ENCODE measurements at regions not wholly inside any gene's neighbourhood (a gene's known extent, or its start where the extent isn't known, plus 50 kb on each side); places are given as distances from the start of the nearest gene placed in this dataset.
"Not testable (repeated sequence)": the region's sequence is repeated elsewhere in the genome, so short reads cannot be mapped to it uniquely, and the experiment has no call there.

DNA sequence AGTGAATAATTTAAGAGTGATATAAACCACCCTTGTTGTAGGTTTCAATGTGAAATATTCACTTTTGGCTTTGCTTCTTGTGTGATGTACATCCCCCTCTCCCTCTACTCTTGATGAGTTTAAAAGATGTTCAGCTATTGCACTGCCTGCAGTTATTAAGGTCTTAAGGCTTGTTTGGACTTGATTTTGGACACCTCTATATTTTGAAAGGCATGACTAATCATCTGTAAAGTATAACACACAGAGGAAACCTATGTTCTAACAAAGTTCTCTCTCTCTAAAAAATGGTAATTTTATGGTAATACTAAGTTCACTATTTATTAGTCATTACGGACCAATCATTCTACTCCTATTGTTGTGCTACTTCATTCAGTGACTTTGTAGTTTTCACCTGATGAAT lies 1719.9 kb downstream of the GRIK2 start:
- H3K36me3 Mint-ChIP-seq: no peaks in the 10 kb centered on the region
- H3K27me3 Mint-ChIP-seq: no peaks in the 10 kb centered on the region
- no peak overlapping the region for H3K27ac Mint-ChIP-seq
- no peak for DNase-seq
- H3K4me1 Mint-ChIP-seq: no peaks in the 10 kb centered on the region
- no peaks in the 10 kb centered on the region for H3K9me3 Mint-ChIP-seq
- H3K4me3 Mint-ChIP-seq: no peak overlapping the region

DNA sequence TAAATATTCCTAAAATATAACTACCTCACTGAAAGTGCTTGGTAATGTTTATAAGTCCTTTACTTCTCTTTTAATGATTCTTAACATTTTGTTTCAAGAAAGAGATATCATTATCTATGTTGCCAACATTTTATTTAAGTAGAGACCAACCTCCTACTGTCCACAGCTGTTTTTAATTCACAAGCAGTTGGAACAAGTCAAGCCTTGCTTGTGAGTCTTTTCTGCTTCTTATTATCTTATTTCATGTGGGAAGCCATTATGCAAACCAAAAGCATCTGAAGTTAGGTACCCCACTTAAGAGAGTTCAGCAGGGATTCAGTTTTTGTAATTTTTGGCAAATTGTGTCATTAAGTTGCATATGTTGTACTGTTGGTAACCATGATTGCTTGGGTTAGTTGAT lies 1714.5 kb downstream of the GRIK2 start:
- Mint-ChIP-seq H3K9me3 (peaks cover 2% of the 10 kb centered on the region), H3K27me3 (no peaks in the 10 kb centered on the region), H3K36me3 (no peaks in the 10 kb centered on the region), H3K4me3 (no peak overlapping the region), H3K27ac (no peak overlapping the region), H3K4me1 (no peaks in the 10 kb centered on the region)
- no peak for DNase-seq

DNA sequence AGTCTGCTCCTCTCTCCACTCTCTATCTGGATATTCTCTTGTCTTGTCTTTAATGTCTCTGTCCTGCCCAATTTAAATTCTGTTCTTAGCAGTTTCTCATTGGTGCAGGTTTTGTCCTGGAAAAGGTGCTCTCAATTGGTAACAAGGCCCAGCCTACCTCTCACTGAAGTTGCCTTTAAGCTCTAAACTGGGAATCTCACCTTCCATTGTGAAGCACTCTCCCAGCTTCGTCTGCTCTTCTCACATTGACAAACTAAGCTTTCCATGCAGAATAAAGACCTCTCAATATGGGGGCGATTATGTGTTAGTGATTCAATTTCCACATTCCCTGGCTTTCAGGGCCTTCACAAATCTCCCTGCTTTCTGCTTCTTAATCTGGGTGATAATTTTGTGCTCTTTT lies 1712.2 kb downstream of the GRIK2 start:
- H3K4me1 Mint-ChIP-seq: no peaks in the 10 kb centered on the region
- no peak overlapping the region for H3K27ac Mint-ChIP-seq
- H3K9me3 Mint-ChIP-seq: peaks cover 2% of the 10 kb centered on the region
- DNase-seq: no peak
- no peaks in the 10 kb centered on the region for H3K36me3 Mint-ChIP-seq
- no peaks in the 10 kb centered on the region for H3K27me3 Mint-ChIP-seq
- no peak overlapping the region for H3K4me3 Mint-ChIP-seq

DNA sequence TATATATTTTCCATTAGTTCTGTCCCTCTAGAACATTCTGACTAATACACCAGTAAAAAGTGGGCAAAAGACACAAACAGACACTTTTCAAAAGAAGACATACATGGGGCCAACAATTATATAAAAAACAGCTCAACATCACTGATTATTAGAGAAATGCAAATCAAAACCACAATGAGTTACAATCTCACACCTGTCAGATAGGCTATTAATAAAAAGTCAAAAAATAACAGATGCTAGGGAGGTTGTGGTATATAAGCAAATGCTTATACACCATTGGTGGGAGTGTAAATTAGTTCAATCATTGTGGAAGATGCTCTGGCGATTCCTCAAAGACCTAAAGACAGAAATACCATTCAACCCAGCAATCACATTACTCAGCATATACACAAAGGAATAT lies 1707.8 kb downstream of the GRIK2 start:
- no peaks in the 10 kb centered on the region for H3K27me3 Mint-ChIP-seq
- no peak for DNase-seq
- H3K4me3 Mint-ChIP-seq: no peak overlapping the region
- no peaks in the 10 kb centered on the region for H3K36me3 Mint-ChIP-seq
- no peaks in the 10 kb centered on the region for H3K4me1 Mint-ChIP-seq
- no peak overlapping the region for H3K27ac Mint-ChIP-seq
- peaks cover 10% of the 10 kb centered on the region for H3K9me3 Mint-ChIP-seq

DNA sequence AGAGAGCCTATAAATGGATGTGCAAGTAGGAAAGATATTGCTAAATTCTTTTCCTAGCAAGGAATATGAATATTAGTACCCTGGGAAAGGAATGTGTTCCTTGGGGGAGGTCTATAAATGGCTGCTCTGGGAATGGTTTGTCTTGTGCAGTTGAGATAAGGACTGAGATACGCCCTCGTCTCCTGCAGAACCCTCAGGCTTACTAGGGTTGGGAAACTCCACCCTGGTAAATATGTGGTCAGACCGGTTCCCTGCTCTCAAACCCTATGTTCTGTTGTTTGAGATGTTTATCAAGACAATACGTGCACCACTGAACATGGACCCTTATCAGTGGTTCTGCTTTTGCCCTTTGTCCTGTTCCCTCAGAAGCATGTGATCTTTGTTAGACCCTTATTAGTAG lies 1698.9 kb downstream of the GRIK2 start:
- not testable (repeated sequence) for H3K4me3 Mint-ChIP-seq, H3K4me1 Mint-ChIP-seq, H3K36me3 Mint-ChIP-seq, H3K27ac Mint-ChIP-seq, DNase-seq, H3K9me3 Mint-ChIP-seq, H3K27me3 Mint-ChIP-seq

DNA sequence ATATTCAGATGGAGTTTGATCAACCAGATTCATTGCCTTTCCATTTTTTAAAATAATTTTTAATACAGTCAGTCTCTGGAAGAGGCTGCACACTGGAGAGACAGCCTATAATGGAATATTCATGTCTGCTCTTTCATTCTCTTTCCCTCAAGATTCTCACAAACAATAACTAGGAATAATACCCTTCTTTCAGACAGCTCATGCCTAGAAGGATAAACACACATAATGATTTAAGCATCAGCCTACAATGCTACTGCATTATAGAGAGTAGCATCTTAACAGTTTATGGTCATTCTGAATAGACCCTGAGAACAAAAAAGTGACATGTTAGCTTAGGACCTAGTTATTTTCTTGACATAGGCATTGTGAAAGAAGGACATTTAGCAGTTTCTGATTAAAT lies 1692.3 kb downstream of the GRIK2 start:
- Mint-ChIP-seq H3K27me3 (no peaks in the 10 kb centered on the region), H3K4me3 (no peak overlapping the region)

DNA sequence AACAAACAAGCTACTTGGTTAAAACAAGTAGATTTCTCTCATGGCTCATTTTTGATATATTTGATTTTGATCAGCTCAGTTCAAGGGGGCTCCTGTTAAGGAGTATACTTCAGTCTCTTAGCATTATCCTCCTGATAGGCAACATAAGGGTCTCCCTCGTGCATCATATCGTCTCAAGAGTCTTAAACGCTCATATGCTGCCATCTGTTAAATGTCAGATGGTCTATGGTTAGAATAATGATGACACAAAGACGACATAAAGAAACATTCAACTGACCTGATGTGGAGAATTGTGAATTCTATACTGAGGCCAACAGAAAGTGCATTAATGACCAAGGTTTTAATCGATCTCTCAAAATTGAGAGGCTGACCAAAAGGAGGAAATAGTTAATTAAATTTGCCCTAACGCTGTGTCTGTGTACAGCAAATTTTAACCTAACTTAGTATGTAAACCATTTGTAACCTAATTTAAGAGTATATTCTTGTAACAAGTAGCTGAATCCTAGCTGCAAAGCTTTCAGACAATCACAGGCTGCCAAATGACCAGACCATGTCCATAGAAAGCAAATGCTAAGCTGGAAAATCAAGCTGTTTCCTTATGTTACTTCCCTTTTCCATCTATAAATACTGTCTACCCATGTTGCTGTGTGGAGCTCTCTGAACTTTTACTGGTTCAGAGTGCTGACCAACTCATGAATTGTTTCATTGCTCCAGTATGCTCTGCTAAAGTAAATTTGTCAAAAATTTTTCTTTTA lies 1688.5 kb downstream of the GRIK2 start:
- Mint-ChIP-seq H3K27me3 (no peaks in the 10 kb centered on the region), H3K27ac (no peak overlapping the region), H3K9me3 (peaks cover 4% of the 10 kb centered on the region), H3K4me1 (no peaks in the 10 kb centered on the region), H3K36me3 (no peaks in the 10 kb centered on the region), H3K4me3 (no peak overlapping the region)
- DNase-seq: no peak

More for the DNA sequence above, 1692.3 kb downstream of the GRIK2 start:
- Mint-ChIP-seq H3K27ac (no peak overlapping the region), H3K36me3 (no peaks in the 10 kb centered on the region), H3K4me1 (no peaks in the 10 kb centered on the region), H3K9me3 (no peaks in the 10 kb centered on the region)
- no peak for DNase-seq

DNA sequence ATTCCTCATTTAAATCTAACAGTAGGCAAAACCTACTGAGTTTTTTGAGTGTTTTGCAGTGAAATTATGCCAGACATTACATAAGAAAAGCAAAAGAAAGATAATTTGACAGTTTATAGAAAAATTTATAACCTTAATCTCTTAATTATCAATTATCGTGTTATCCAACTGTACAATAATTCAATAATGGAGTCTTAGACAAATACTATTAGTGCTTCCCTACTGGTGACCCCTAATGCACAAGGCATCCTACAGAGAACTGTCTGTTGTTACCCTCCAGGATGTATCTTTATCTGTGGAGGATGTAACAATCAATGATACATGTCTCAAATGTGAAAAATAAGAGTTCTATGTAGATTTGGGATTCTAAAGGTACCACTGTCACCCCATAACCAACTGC lies 1687.6 kb downstream of the GRIK2 start:
- no peaks in the 10 kb centered on the region for H3K36me3 Mint-ChIP-seq
- H3K27ac Mint-ChIP-seq: no peak overlapping the region
- H3K4me1 Mint-ChIP-seq: no peaks in the 10 kb centered on the region
- no peak overlapping the region for H3K4me3 Mint-ChIP-seq
- H3K9me3 Mint-ChIP-seq: peaks cover 4% of the 10 kb centered on the region
- DNase-seq: no peak
- H3K27me3 Mint-ChIP-seq: no peaks in the 10 kb centered on the region

DNA sequence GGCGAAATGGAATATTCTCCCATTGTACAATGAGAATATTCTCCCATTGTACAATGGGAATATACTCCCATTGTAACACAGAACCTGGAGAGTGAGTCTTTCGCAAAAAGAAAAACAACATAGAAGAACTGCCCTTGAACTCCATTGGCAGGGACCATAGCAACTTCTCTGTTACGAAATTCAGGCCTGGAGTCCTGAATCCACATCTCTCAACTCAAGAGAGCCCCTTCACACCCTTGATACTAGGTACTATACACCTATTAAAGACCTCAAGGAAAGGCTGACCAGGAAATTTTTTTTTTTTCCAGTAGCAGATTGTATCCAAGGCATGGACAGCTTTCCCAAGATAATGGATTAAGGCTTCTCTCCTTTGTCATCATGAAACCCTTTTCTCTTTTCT lies 1687.0 kb downstream of the GRIK2 start:
- H3K4me1 Mint-ChIP-seq: no peaks in the 10 kb centered on the region
- H3K36me3 Mint-ChIP-seq: no peaks in the 10 kb centered on the region
- peaks cover 4% of the 10 kb centered on the region for H3K9me3 Mint-ChIP-seq
- no peaks in the 10 kb centered on the region for H3K27me3 Mint-ChIP-seq
- H3K27ac Mint-ChIP-seq: no peak overlapping the region
- DNase-seq: no peak
- no peak overlapping the region for H3K4me3 Mint-ChIP-seq

DNA sequence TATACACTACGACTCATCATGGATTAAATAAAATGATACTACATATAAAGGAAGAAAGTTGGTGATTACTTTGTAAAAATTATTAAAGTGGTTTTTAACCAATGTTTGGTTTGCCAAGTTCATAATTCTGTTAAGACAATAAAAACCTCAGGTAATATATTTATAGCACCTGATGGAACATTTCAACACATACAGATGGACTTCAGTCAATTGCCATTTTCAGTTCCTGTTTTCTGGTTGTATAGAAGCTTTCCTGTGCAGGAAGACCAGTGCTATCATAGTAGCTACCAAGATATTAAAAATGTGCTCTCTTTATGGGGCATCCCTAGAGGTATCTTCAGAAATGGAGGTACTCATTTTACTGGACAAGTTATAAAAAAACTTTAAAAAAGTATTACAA lies 1686.4 kb downstream of the GRIK2 start:
- Mint-ChIP-seq H3K27ac (no peak overlapping the region), H3K4me3 (no peak overlapping the region), H3K36me3 (no peaks in the 10 kb centered on the region), H3K27me3 (no peaks in the 10 kb centered on the region), H3K4me1 (no peaks in the 10 kb centered on the region), H3K9me3 (peaks cover 5% of the 10 kb centered on the region)
- DNase-seq: no peak

DNA sequence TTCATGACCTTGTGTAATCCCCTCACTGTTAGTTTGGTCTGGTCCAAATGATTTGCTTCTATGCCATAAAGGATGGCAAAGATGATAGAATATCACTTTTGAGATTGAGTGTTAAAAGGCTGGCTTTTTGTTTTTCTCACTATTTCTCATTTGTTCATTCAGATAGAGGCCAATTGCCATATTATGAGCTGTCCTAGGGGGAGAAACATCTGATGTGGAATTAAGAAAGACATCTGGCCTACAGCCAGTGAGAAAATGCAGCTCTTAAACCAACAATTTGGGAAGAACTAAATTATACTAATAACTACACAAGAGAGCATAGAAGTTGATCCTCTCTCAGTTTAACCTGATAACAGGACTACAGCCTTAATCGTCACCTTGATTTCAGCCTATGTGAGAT lies 1668.6 kb downstream of the GRIK2 start:
- no peaks in the 10 kb centered on the region for H3K4me1 Mint-ChIP-seq
- no peaks in the 10 kb centered on the region for H3K27me3 Mint-ChIP-seq
- H3K27ac Mint-ChIP-seq: no peak overlapping the region
- no peaks in the 10 kb centered on the region for H3K36me3 Mint-ChIP-seq
- H3K9me3 Mint-ChIP-seq: peaks cover 6% of the 10 kb centered on the region
- H3K4me3 Mint-ChIP-seq: no peak overlapping the region
- no peak for DNase-seq

DNA sequence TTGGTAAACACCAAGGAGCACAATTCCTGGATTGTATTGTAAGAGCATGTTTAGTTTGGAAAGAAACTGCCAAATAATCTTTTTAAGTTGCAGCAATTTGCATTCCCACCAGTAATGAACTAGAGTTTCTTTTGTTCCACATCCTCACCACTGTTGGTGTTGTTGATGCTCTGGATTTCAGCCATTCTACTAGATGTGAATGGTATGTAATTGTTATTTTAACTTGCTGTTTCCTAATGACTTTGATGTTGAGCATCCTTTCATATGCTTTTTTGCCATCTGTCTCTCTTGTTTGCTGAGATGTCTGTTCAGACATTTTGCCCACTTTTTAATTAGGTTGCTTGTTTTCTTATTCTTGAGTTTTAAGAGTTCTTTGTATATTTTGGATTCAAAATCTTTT lies 1654.1 kb downstream of the GRIK2 start:
- no peaks in the 10 kb centered on the region for H3K4me1 Mint-ChIP-seq
- no peaks in the 10 kb centered on the region for H3K9me3 Mint-ChIP-seq
- no peaks in the 10 kb centered on the region for H3K36me3 Mint-ChIP-seq
- H3K27ac Mint-ChIP-seq: no peak overlapping the region
- no peaks in the 10 kb centered on the region for H3K27me3 Mint-ChIP-seq
- no peak for DNase-seq
- no peak overlapping the region for H3K4me3 Mint-ChIP-seq

DNA sequence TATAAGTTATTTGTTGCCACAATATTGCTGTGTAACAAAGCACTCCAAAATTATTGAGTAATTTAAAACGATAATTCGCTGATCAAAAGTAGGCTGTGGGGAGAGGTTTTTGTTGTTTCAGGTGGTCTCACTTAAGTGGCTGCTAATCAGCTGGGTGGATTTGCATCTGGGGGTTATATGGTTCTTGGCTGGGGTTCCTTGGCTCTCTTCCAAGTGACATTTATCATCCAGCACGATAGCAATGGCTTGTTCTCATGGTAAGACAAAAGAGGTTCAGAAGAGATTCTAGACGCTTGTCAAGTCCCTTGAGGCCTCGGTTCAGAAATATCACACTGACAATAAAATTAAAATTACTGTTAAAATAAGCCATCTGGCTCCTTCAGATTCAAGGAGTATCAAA lies 1648.8 kb downstream of the GRIK2 start:
- Mint-ChIP-seq H3K27me3 (no peaks in the 10 kb centered on the region), H3K36me3 (no peaks in the 10 kb centered on the region), H3K4me3 (no peak overlapping the region), H3K27ac (no peak overlapping the region), H3K9me3 (no peaks in the 10 kb centered on the region), H3K4me1 (no peaks in the 10 kb centered on the region)
- DNase-seq: no peak

DNA sequence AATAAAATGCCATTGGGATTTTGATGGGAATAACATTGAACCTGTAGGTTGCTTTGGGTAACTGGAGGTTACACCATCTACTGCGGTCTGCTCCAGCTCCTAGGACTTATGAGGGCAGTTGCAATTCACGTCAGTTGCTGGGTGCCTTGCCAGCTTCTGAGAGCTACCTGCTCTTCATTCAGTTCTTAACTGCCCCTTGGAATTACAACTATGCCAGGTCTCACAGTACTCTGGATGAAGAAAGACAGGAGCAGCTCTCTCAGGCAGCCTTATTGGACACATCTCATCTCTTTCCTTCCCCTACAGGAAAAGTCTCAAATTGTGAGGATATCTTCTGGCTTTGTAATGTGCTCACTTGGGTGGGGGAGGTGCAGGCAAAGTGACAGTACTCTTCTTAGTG lies 1643.3 kb downstream of the GRIK2 start:
- no peaks in the 10 kb centered on the region for H3K36me3 Mint-ChIP-seq
- no peaks in the 10 kb centered on the region for H3K4me1 Mint-ChIP-seq
- peaks cover 1% of the 10 kb centered on the region for H3K9me3 Mint-ChIP-seq
- DNase-seq: no peak
- H3K27ac Mint-ChIP-seq: no peak overlapping the region
- H3K27me3 Mint-ChIP-seq: no peaks in the 10 kb centered on the region
- H3K4me3 Mint-ChIP-seq: no peak overlapping the region

DNA sequence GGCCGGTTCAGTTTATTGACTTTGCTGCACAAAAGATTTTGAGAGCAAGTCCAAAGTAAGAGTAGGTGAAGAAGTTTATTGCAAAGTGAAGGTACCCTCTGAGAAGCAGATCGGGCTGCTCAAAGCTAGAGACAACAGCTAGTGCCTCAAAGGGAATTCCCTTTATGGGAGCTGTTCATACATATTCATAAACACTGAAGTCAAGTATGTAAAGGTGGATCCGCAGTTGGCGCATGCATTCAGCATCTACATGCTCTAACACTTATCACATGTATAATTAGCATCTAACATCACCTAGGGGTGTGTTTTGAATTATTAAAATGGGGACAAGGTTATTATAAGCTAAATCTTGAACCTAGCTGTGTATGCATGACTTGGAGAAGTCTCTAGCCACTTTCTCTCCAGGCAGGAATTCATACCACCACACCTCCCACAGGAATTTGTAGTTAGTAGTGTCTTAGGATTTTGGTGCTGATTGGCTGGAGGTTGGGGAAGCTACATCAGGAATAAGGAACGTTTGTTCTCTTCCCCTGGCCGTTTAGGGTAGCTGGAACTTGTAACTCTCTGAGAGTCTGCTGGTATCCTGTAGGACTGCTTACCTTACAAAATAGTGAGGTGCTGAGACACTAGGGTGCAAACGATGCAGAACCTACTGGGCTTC lies 1633.9 kb downstream of the GRIK2 start:
- Mint-ChIP-seq H3K27me3 (no peaks in the 10 kb centered on the region), H3K27ac (no peak overlapping the region), H3K36me3 (no peaks in the 10 kb centered on the region), H3K4me1 (no peaks in the 10 kb centered on the region), H3K4me3 (no peak overlapping the region), H3K9me3 (peaks cover 2% of the 10 kb centered on the region)
- DNase-seq: no peak

DNA sequence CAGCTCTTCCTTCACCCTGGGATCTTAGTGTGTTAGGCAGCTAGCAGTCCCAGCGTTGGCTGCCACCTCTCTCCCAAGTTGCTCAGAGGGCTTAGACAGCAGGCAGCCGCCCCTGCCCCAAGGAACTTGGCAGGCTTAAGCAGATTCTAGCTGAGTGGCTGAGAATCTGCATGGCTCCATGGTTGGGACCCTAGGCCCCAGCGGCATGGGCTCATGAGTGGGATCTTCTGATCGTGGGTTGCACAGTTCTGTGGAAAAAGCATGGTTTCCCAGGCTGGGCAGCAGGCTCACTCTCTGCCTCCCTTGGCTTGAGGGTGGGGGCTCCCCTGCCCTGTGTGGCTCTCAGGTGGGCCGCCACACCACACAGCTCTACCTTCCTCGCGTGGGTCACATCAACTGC lies 1624.9 kb downstream of the GRIK2 start:
- Mint-ChIP-seq H3K27me3 (no peaks in the 10 kb centered on the region), H3K4me3 (no peak overlapping the region), H3K36me3 (no peaks in the 10 kb centered on the region), H3K27ac (no peak overlapping the region), H3K9me3 (no peaks in the 10 kb centered on the region), H3K4me1 (no peaks in the 10 kb centered on the region)
- DNase-seq: no peak

Measured in activated naive CD8-positive, alpha-beta T cell treated with anti-CD3 and anti-CD28 coated beads for 36 hours (primary cell).